Peyer's patch (tissue), 4 donors: ENCODE measurements at regions not wholly inside any gene's neighbourhood (a gene's known extent, or its start where the extent isn't known, plus 50 kb on each side); places are given as distances from the start of the nearest gene placed in this dataset.

Experiments
- POLR2A ChIP-seq, 2 donors: fragments of 450-650 bp; IDR thresholded peaks; one replicate each; pipeline ENCODE4 v1.5.1; 2017; ENCODE audit warnings: antibody characterized with exemption in 2 of 2, mild to moderate bottlenecking in 2 of 2, moderate library complexity in 2 of 2
- TF ChIP-seq, protein P1 (sequence below), 6 experiments: fragments of 450-650 bp in 4 of 6; fragments of 200-600 bp in 2 of 6; sonication (generic) in 1 of 6; IDR thresholded peaks; one replicate each; pipeline ENCODE4 v1.5.1; 2017 to 2019; ENCODE audit warnings: antibody characterized with exemption in 6 of 6, mild to moderate bottlenecking in 3 of 6, moderate library complexity in 1 of 6

DNA sequence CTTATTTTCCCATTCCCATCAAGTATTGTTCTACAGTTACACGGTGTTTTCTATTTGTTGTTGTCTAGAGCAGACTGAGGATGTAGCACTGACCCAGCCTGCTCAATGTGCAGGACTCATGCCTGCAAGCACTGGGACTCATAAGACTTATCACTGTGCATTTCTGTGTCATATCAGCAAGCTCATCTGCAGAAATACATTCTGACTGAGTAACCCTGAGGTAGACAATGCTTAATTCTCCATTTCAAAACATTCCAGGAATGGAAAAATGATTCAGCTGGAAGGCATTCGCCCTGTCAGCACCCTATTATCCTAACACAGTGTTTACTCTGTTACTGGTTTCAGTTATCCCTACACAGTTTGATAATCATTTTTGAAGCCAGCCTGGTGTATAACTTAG, 2506.4 kb downstream of the PCDH9 start:
- TF ChIP-seq, protein P1, sequence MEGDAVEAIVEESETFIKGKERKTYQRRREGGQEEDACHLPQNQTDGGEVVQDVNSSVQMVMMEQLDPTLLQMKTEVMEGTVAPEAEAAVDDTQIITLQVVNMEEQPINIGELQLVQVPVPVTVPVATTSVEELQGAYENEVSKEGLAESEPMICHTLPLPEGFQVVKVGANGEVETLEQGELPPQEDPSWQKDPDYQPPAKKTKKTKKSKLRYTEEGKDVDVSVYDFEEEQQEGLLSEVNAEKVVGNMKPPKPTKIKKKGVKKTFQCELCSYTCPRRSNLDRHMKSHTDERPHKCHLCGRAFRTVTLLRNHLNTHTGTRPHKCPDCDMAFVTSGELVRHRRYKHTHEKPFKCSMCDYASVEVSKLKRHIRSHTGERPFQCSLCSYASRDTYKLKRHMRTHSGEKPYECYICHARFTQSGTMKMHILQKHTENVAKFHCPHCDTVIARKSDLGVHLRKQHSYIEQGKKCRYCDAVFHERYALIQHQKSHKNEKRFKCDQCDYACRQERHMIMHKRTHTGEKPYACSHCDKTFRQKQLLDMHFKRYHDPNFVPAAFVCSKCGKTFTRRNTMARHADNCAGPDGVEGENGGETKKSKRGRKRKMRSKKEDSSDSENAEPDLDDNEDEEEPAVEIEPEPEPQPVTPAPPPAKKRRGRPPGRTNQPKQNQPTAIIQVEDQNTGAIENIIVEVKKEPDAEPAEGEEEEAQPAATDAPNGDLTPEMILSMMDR (IDR thresholded peaks at IDR 0.05): no peak
- TF ChIP-seq POLR2A (IDR thresholded peaks at IDR 0.05): no peak
